ENCODE measurements at regions not wholly inside any gene's neighbourhood (a gene's known extent, or its start where the extent isn't known, plus 50 kb on each side); places are given as distances from the start of the nearest gene placed in this dataset.
A peak's percentile ranks its signal among the peaks of the same experiment; 100 is the strongest.
"Not testable (repeated sequence)": the region's sequence is repeated elsewhere in the genome, so short reads cannot be mapped to it uniquely, and the experiment has no call there.

- no peak for DNase-seq (ENCODE audit: low read depth)
Measured at GRCh38 chr18:39449566-39449965, 1884.0 kb upstream of the CELF4 start.

GRCh38 chr18:39448942-39449341 lies 1883.3 kb upstream of the CELF4 start:
- no peak for DNase-seq (ENCODE audit: low read depth)

GRCh38 chr18:39444957-39445356 lies 1879.4 kb upstream of the CELF4 start:
- not testable (repeated sequence) for DNase-seq (ENCODE audit: low read depth)

- no peak for DNase-seq (ENCODE audit: low read depth)
Measured at GRCh38 chr18:39441648-39442047, 1876.0 kb upstream of the CELF4 start.

DNA sequence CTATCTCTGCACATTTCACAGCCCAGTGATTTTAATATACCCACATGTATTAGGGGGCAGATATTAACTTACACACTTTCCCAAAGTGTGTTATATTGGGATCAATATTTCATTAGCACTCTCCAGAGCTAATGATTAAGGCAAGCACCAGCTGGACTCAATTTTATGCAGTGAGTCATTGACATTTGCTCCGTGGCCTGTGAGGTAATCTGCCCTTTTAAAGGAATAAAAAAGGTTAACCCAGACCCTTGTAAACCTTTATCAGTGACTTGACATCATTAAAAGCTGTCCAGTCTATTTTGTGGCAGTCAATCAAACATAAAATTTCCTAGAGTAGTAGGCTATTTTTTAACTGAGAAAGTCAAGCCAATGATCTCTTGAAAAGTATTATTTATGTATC lies 1870.4 kb upstream of the CELF4 start:
- no peak for DNase-seq (ENCODE audit: low read depth)

- DNase-seq (ENCODE audit: low read depth), result no peak
Measured at GRCh38 chr18:39435209-39435608, 1869.6 kb upstream of the CELF4 start.

- no peak for DNase-seq (ENCODE audit: low read depth)
Measured at GRCh38 chr18:39434223-39434920, 1868.8 kb upstream of the CELF4 start.

GRCh38 chr18:39425172-39425850 lies 1859.7 kb upstream of the CELF4 start:
- DNase-seq (ENCODE audit: low read depth), result no peak

- DNase-seq (ENCODE audit: low read depth), result no peak
Measured at GRCh38 chr18:39424261-39424660, 1858.7 kb upstream of the CELF4 start.

DNA sequence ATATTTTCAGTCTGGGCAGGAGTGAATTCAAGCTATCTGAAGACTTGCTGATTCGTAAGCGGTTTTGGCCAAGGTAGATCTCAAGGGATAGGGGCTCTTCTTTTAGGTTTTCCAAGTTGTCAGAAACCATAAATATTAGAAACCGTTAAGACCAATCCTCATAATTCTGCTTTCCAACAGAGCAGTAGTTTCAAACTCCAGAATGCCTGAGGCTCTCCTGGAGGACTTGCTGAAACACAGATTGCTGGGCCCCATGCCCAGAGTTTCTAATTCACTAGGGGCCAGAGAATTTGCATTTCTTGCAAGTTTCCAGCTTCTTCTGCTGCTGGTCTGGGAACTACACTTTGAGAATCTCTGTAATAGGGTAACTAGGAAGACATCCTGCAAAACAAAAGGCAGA lies 1855.7 kb upstream of the CELF4 start:
- no peak for DNase-seq (ENCODE audit: low read depth)

DNA sequence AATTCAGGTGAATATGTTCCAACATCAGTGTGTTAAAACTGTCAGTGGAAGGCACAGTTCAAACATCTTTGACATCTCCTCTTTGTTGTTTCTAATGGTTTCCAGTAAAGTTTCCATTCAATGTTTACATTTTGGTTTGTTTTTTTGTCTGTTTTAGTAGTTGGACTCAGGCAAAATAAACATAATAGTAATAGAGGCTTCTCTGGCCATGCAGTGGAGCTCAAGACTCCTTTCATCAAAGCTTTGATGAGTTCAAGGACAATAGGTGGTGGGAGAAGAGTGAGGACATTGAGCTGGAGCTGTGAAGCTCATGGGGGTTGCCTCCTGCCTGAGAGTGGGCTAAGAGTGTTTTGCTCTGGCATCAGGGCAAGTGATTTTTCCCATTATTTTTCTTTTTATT lies 1853.7 kb upstream of the CELF4 start:
- DNase-seq (ENCODE audit: low read depth), result no peak

DNA sequence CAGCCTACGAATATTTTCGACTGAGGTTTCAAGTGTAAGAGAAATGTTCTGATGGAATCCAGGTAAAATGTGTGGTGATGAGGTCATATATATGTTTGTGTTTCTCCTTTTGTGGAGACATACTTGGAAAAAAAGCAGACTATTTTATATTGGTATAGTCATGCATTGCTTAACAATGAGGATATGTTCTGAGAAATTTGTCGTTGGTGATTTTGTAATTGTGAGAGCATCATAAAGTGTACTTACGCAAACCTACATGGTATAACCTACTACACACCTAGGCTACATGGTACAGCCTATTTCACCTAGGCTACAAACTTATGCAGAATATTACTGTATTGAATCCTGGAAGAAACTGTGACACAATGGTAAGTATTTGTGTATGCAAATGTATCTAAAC lies 1849.9 kb upstream of the CELF4 start:
- no peak for DNase-seq (ENCODE audit: low read depth)

GRCh38 chr18:39414009-39414700 lies 1848.6 kb upstream of the CELF4 start:
- DNase-seq (ENCODE audit: low read depth), result peak; percentile 31

DNA sequence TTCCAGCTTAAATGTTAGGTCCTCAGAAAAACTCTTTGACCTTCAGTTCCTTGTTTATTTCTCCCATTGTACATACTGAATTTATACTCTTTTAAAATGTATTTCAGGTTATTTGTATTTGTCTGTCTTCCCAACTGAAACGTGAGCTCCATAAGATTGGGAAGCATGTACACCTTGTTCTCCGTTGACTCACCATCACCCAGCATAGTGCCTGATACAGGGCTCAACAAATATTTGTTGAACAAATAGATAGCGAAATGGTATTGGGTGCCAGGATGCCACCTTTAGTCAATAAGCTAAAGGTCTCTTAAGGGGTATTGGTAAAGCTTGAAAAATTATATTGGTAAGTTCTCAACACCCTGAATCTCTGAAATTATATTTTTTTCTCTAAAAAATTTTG lies 1841.3 kb upstream of the CELF4 start:
- no peak for DNase-seq (ENCODE audit: low read depth)

GRCh38 chr18:39403121-39403520 lies 1837.5 kb upstream of the CELF4 start:
- no peak for DNase-seq (ENCODE audit: low read depth)

- no peak for DNase-seq (ENCODE audit: low read depth)
Measured at GRCh38 chr18:39399662-39400061, 1834.1 kb upstream of the CELF4 start.

DNA sequence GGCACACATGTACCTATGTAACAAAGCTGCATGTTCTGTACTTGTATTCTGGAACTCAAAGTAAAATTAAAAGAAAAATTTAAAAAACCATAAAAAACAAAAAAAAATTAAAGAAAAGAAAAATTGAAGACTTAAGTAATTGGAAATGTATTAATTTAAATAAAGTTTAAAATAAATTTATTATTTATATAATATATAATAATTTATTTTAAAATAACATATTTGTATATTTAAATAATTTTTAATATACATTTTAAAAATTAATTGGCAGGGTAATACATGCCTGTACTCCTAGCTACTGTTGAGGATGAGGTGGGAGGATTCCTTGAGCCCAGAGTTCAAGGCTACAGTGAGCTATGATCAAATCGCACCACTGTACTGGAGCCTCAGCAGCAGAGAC lies 1830.6 kb upstream of the CELF4 start:
- DNase-seq (ENCODE audit: low read depth), result no peak

DNA sequence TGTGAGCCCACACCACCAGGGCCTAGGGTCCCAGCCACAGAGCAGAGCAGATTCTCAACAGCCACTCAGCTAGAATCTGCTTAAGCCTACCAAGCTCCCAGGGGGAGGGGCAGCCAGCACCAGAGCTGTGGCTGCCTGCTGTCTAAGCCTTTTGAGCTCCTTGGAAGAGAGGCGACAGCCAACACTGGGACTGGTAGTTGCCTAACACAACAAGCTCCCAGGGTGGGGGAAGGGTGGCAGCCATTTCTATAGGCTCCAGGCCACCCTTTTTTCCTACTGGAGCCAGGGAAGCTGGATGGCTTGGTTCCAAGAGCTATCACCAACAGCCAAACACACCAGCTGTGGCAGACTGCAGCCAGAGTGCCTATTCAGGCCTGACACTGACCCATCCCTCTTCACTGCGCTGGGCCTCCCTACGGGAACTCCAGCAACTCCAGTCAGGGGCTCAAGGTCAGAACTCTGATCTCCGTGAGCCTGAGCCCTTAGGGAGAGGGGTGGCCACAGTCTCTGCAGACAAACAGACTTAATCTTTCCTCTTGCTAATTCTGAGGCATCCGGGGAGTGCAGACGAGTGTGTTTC lies 1824.3 kb upstream of the CELF4 start:
- DNase-seq (ENCODE audit: low read depth), result no peak

DNA sequence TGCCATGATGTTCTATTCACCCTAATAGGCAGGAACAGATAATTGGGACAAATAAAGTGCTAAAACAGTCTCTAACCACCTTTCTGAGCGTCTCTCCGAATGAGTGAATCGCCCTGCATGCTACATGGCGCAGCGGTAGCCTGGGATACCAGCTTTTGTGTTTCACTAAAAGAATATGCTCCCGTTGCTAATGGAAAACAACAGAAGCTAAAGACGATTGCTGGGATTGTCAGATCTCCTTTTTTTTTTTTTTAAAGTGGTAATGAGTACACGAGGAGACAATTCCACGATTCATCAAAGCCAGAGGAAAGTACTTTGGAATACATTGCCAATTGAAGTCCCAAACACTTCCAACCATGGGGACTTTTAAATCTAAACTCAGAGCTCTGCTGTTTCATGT lies 1815.3 kb upstream of the CELF4 start:
- DNase-seq (ENCODE audit: low read depth), result no peak

- DNase-seq (ENCODE audit: low read depth), result no peak
Measured at GRCh38 chr18:39380186-39380725, 1814.7 kb upstream of the CELF4 start.

- DNase-seq (ENCODE audit: low read depth), result no peak
Measured at GRCh38 chr18:39375066-39375465, 1809.5 kb upstream of the CELF4 start.

DNA sequence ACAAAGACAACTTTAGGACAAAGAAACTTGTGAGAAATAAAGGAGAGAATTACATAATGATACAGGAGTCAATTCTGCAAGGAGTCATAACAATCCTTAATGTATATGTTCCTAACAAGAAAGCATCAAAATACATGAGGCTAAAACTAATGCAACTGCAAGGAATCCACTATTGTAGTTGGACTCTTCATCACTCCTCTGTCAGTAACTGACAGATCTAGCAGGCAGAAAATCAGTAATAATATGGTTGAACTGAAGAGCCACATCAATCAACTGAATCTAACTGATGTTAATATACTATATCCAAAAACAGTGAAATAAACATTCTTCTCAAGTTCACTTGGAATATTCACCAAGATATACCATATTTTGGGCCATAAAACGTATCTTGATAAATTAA lies 1806.4 kb upstream of the CELF4 start:
- no peak for DNase-seq (ENCODE audit: low read depth)

DNA sequence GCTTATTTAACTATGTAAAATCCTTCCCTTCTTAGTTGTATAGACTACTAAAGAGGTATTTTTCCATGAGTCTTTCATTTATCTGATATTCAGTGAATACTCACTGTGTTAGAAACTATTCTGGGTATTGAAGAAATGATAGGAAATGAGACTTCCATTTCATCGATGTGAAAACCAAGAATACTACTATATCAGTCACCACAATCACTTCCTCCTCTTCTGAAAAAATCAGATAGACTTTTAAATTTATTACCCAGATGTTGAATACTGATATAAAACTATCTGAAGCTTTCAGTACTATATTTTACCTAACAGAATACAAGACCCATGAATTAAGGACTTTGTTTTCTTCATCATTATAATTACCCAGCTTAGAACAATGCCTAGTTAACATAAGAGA lies 1801.1 kb upstream of the CELF4 start:
- no peak for DNase-seq (ENCODE audit: low read depth)

Data from non-pigmented ciliary epithelial cell (primary cell).